Erythroblast (primary cell): ENCODE measurements at regions not wholly inside any gene's neighbourhood (a gene's known extent, or its start where the extent isn't known, plus 50 kb on each side); places are given as distances from the start of the nearest gene placed in this dataset.

Source experiments
- GATA1 ChIP-seq: IDR thresholded peaks from 2 replicates; pipeline ENCODE4 v1.6.1; 2011; ENCODE audit warnings: low read depth, mild to moderate bottlenecking, control low read depth, low read length, moderate library complexity
- POLR2A ChIP-seq: IDR thresholded peaks from 2 replicates; pipeline ENCODE4 v1.6.1; 2011; ENCODE audit warnings: mild to moderate bottlenecking, low read length

GRCh38 chr5:115070737-115071136 lies 99.0 kb downstream of the TRIM36 start:
- TF ChIP-seq POLR2A (no peak), GATA1 (no peak)
